H1 (cell line): ENCODE measurements at regions not wholly inside any gene's neighbourhood (a gene's known extent, or its start where the extent isn't known, plus 50 kb on each side); places are given as distances from the start of the nearest gene placed in this dataset.

Source experiments
- CTCF ChIA-PET: fragments of 300-600 bp; sonication (Branson Sonifier 250); formaldehyde crosslinking; loops from one replicate; lab custom pipeline; 2021; ENCODE audit not compliant: partially characterized antibody; lab: Charles Lee
- POLR2A ChIA-PET: fragments of 300-600 bp; sonication (Branson Sonifier 250); formaldehyde crosslinking; loops from one replicate; lab custom pipeline; 2021; ENCODE audit warnings: inconsistent platforms; ENCODE audit not compliant: partially characterized antibody; lab: Charles Lee
- DNase-seq, 2 experiments: peaks; one replicate each; pipeline versions ENCODE4 v3.0.0 to v3.0.0-alpha.2; 2010 to 2022; ENCODE audit warnings: low spot score in 2 of 2, low read depth in 1 of 2, mixed read lengths in 1 of 2
- FAIRE-seq: peaks from 2 replicates; lab custom pipeline; 2011; peaks lifted over from hg19 to GRCh38; lab: Jason Lieb, UNC
- H2AFZ ChIP-seq: 2 replicates; pipeline ENCODE4 v1.8.1; 2012; ENCODE audit warnings: low read length, inconsistent platforms
- H2AK5ac ChIP-seq: 2 replicates; pipeline ENCODE4 v1.6.1; 2013; ENCODE audit warnings: low read depth, low read length
- H2BK120ac ChIP-seq: replicated peaks from 2 replicates; pipeline ENCODE3; 2013; ENCODE audit warnings: low read depth, low read length, inconsistent platforms
- H2BK12ac ChIP-seq: 2 replicates; pipeline ENCODE4 v1.6.1; 2013; ENCODE audit warnings: low read depth, low read length
- H2BK15ac ChIP-seq: 2 replicates; pipeline ENCODE4 v1.6.1; 2013; ENCODE audit warnings: low read length
- H2BK20ac ChIP-seq: 2 replicates; pipeline ENCODE4 v1.6.1; 2013; ENCODE audit warnings: low read length
- H2BK5ac ChIP-seq: 2 replicates; pipeline ENCODE4 v1.6.1; 2013; ENCODE audit warnings: low read depth, low read length
- H3K14ac ChIP-seq: 2 replicates; pipeline ENCODE4 v1.6.1; 2013; ENCODE audit warnings: inconsistent platforms; ENCODE audit not compliant: insufficient read length
- H3K18ac ChIP-seq: 2 replicates; pipeline ENCODE4 v1.6.1; 2013; ENCODE audit warnings: low read length; ENCODE audit errors: extremely low read depth
- H3K23ac ChIP-seq: 2 replicates; pipeline ENCODE4 v1.6.1; 2013; ENCODE audit warnings: inconsistent platforms; ENCODE audit not compliant: insufficient read length
- H3K23me2 ChIP-seq: 2 replicates; pipeline ENCODE4 v1.6.1; 2013; ENCODE audit warnings: low read depth, low read length
- H3K27ac ChIP-seq: 2 replicates; pipeline ENCODE4 v1.6.1; 2011; ENCODE audit warnings: low read depth, low read length, inconsistent platforms
- H3K27me3 ChIP-seq, 4 experiments: replicated peaks in 1 of 4; 1 replicate in 1 of 4; 2 replicates in 3 of 4; pipeline versions ENCODE4 v1.6.1 to v1.8.1; 2011 to 2013; ENCODE audit warnings: low read length in 3 of 4, mild to moderate bottlenecking in 3 of 4, inconsistent platforms in 2 of 4, mixed read lengths in 2 of 4, moderate library complexity in 1 of 4; ENCODE audit not compliant: control insufficient read depth in 3 of 4, insufficient read depth in 3 of 4; ENCODE audit errors: extremely low read depth in 1 of 4
- H3K36me3 ChIP-seq, 4 experiments: 2 replicates each; pipeline versions ENCODE4 v1.6.1 to v1.8.1; 2011 to 2013; ENCODE audit warnings: mild to moderate bottlenecking in 4 of 4, low read length in 3 of 4, moderate library complexity in 2 of 4, control low read depth in 1 of 4, inconsistent platforms in 1 of 4; ENCODE audit not compliant: insufficient read depth in 4 of 4, control insufficient read depth in 2 of 4
- H3K4ac ChIP-seq: replicated peaks from 2 replicates; pipeline ENCODE3; 2013; ENCODE audit warnings: low read length, low read depth, mixed read lengths, inconsistent platforms; ENCODE audit not compliant: insufficient read length
- H3K4me1 ChIP-seq, 4 experiments: replicated peaks in 1 of 4; 1 replicate in 1 of 4; 2 replicates in 3 of 4; pipeline versions ENCODE4 v1.6.1 to v1.8.1; 2011 to 2013; ENCODE audit warnings: low read length in 3 of 4, inconsistent platforms in 2 of 4, mixed read lengths in 1 of 4; ENCODE audit not compliant: insufficient read depth in 4 of 4, control insufficient read depth in 3 of 4
- H3K4me2 ChIP-seq, 2 experiments: 2 replicates each; pipeline versions ENCODE4 v1.6.1 to v1.8.1; 2011 to 2013; ENCODE audit warnings: low read depth in 2 of 2, low read length in 2 of 2, control low read depth in 1 of 2, inconsistent platforms in 1 of 2, mild to moderate bottlenecking in 1 of 2; ENCODE audit not compliant: insufficient read depth in 1 of 2
- H3K4me3 ChIP-seq, 4 experiments: fragments of 200-600, 300-600 bp in 1 of 4; sonication (generic), shearing (Covaris generic), sonication (Bioruptor Twin) in 1 of 4; 2 replicates each; pipeline versions ENCODE4 v1.5.1 to v1.8.1; 2011 to 2016; ENCODE audit warnings: low read length in 4 of 4, low read depth in 3 of 4, control low read depth in 2 of 4, inconsistent platforms in 2 of 4, mild to moderate bottlenecking in 2 of 4, mixed read lengths in 1 of 4, moderate library complexity in 1 of 4; ENCODE audit not compliant: insufficient read depth in 2 of 4; ENCODE audit errors: extremely low read depth in 1 of 4
- H3K56ac ChIP-seq: replicated peaks from 2 replicates; pipeline ENCODE3; 2013; ENCODE audit warnings: low read depth, mild to moderate bottlenecking, mixed read lengths, low read length, inconsistent platforms; ENCODE audit not compliant: insufficient read length
- H3K79me1 ChIP-seq: 2 replicates; pipeline ENCODE4 v1.6.1; 2013; ENCODE audit warnings: low read depth, low read length, control low read depth
- H3K79me2 ChIP-seq, 2 experiments: 2 replicates each; pipeline versions ENCODE4 v1.6.1 to v1.8.1; 2012 to 2013; ENCODE audit warnings: low read length in 2 of 2, mild to moderate bottlenecking in 2 of 2, inconsistent platforms in 1 of 2; ENCODE audit not compliant: insufficient read depth in 2 of 2, control insufficient read depth in 1 of 2
- H3K9ac ChIP-seq, 4 experiments: replicated peaks in 1 of 4; 1 replicate in 1 of 4; 2 replicates in 3 of 4; pipeline versions ENCODE4 v1.6.1 to v1.8.1; 2011 to 2013; ENCODE audit warnings: low read depth in 3 of 4, low read length in 3 of 4, control low read depth in 2 of 4, mild to moderate bottlenecking in 2 of 4, moderate library complexity in 2 of 4, inconsistent platforms in 1 of 4; ENCODE audit errors: extremely low read depth in 1 of 4
- H3K9me3 ChIP-seq, 2 experiments: 2 replicates each; pipeline versions ENCODE4 v1.6.1 to v1.8.1; 2012 to 2013; ENCODE audit warnings: mild to moderate bottlenecking in 2 of 2, moderate library complexity in 2 of 2, control low read depth in 1 of 2, inconsistent platforms in 1 of 2, low read depth in 1 of 2, low read length in 1 of 2, mixed read lengths in 1 of 2; ENCODE audit not compliant: insufficient read depth in 2 of 2
- H4K20me1 ChIP-seq, 2 experiments: replicated peaks in 1 of 2; 2 replicates each; pipeline versions ENCODE3 to v1.8.1; 2011 to 2013; ENCODE audit warnings: inconsistent platforms in 2 of 2, low read length in 2 of 2, mild to moderate bottlenecking in 1 of 2; ENCODE audit not compliant: insufficient read depth in 2 of 2, control insufficient read depth in 1 of 2
- H4K5ac ChIP-seq: 2 replicates; pipeline ENCODE4 v1.6.1; 2013; ENCODE audit warnings: low read length, low read depth, mixed read lengths, inconsistent platforms; ENCODE audit not compliant: insufficient read length
- H4K8ac ChIP-seq: 2 replicates; pipeline ENCODE4 v1.8.0; 2013; ENCODE audit warnings: mild to moderate bottlenecking, moderate library complexity, low read length, inconsistent platforms; ENCODE audit not compliant: insufficient read depth; ENCODE audit errors: extremely low read depth
- H4K91ac ChIP-seq: replicated peaks from 2 replicates; pipeline ENCODE3; 2013; ENCODE audit warnings: low read length, mixed read lengths, inconsistent platforms; ENCODE audit not compliant: insufficient read length
- ATF3 ChIP-seq: IDR thresholded peaks from 2 replicates; pipeline ENCODE4 v1.6.1; 2011; ENCODE audit warnings: low read depth, mild to moderate bottlenecking, low read length; ENCODE audit not compliant: insufficient read depth
- KDM1A ChIP-seq: fragments of 200-600, 300-600 bp; sonication (generic); IDR thresholded peaks from 2 replicates; pipeline ENCODE4 v1.7.1; 2016; ENCODE audit warnings: mild to moderate bottlenecking, low read length, borderline replicate concordance
- KDM5A ChIP-seq: fragments of 200-600 bp; IDR thresholded peaks from 2 replicates; pipeline ENCODE4 v1.7.1; 2012; ENCODE audit warnings: mild to moderate bottlenecking, low read length, inconsistent platforms, mixed read lengths
- TAF1 ChIP-seq: IDR thresholded peaks from 2 replicates; pipeline ENCODE4 v1.6.1; 2011; ENCODE audit warnings: mild to moderate bottlenecking, low read depth, low read length
- TCF12 ChIP-seq: IDR thresholded peaks from 2 replicates; pipeline ENCODE4 v1.6.1; 2011; ENCODE audit warnings: low read depth, mild to moderate bottlenecking, low read length
- WGBS, 2 experiments: shearing (Covaris generic) in 1 of 2; methylation state at CpG; one replicate each; pipeline versions ENCODE4 v1.1.6 to v1.1.7; 2013 to 2015; ENCODE audit warnings: low lambda C conversion rate in 2 of 2, mixed read lengths in 2 of 2, inconsistent platforms in 1 of 2, low coverage in 1 of 2, missing lambda C conversion rate in 1 of 2; ENCODE audit not compliant: insufficient replicate concordance in 2 of 2, insufficient coverage in 1 of 2, insufficient read length in 1 of 2; ENCODE audit errors: extremely low coverage in 1 of 2, missing lambda C conversion rate in 1 of 2; 5-methylcytosine and 5-hydroxymethylcytosine counted together

GRCh38 chr11:116504541-116505297 is 268.1 kb downstream of the BUD13 start:
- H3K4me2 ChIP-seq: no peak overlapping the region; a peak in 1 of 4 replicates

More at GRCh38 chr11:116504541-116505297, 268.1 kb downstream of the BUD13 start:
- 0 out of 2 replicates have a peak overlapping the region, but pooled peaks have one; percentile 46 for H2BK15ac ChIP-seq
- no peak overlapping the region; the same call in 1 of the 2 replicates for H2BK5ac ChIP-seq
- TF ChIP-seq ATF3: no peak
- TF ChIP-seq TCF12: no peak
- TF ChIP-seq TAF1: no peak
- no peak for TF ChIP-seq KDM5A
- no peak for TF ChIP-seq KDM1A
- TF ChIP-seq, all 59 proteins: peak for 0
- no peak overlapping the region for H2AFZ ChIP-seq
- H3K14ac ChIP-seq: no peak overlapping the region
- no peak overlapping the region for H4K5ac ChIP-seq
- H2BK120ac ChIP-seq: no peak overlapping the region
- no peak for FAIRE-seq
- no peaks in the 10 kb centered on the region for H3K79me1 ChIP-seq
- H3K4me1 ChIP-seq: peaks cover 6 to 40% (median 16%) of the 10 kb centered on the region in 4 experiments
- no peaks in the 10 kb centered on the region for H3K23me2 ChIP-seq
- DNase-seq: peak in 1 of 2 experiments; percentile 41
- no peaks in the 10 kb centered on the region for H4K20me1 ChIP-seq
- H3K36me3 ChIP-seq: no peaks in the 10 kb centered on the region
- no peak overlapping the region for H2BK12ac ChIP-seq
- H2BK20ac ChIP-seq: no peak overlapping the region
- H4K8ac ChIP-seq: no peak overlapping the region; the same call in 1 of the 2 replicates
- H4K91ac ChIP-seq: peak overlapping the region; percentile 3
- peak overlapping the region; percentile 67; the same call in 1 of the 2 replicates for H3K18ac ChIP-seq
- no peak overlapping the region for H3K9ac ChIP-seq
- H3K56ac ChIP-seq: no peak overlapping the region
- no peak overlapping the region for H3K27ac ChIP-seq
- ChIA-PET CTCF (interaction anchor here (0.6 to 10.4 kb wide), 16 partner anchors 12 to 649 kb away, joined by 3 to 91 read pairs (median 5); no protein-coding TSS in a partner anchor), POLR2A (interaction anchor here (0.6 to 1.9 kb wide), 4 partner anchors 9 to 192 kb away, joined by 3 to 5 read pairs (median 4); no protein-coding TSS in a partner anchor)
- H3K79me2 ChIP-seq: no peaks in the 10 kb centered on the region
- no peak overlapping the region for H3K4ac ChIP-seq
- peaks cover 0 to 2% (median under 1%) of the 10 kb centered on the region in 4 experiments; a peak in 2 of 7 replicates for H3K27me3 ChIP-seq
- 79% methylated on average over 14 of the region's 15 CpGs; no CpG with 5 or more reads in 1 of the 2 experiments for WGBS, 2 experiments
- no peak overlapping the region for H2AK5ac ChIP-seq
- H3K4me3 ChIP-seq: no peak overlapping the region
- no peak overlapping the region for H3K23ac ChIP-seq
- no peaks in the 10 kb centered on the region for H3K9me3 ChIP-seq
